Skeletal muscle satellite cell (primary cell): ENCODE measurements at regions not wholly inside any gene's neighbourhood (a gene's known extent, or its start where the extent isn't known, plus 50 kb on each side); places are given as distances from the start of the nearest gene placed in this dataset.
"Not testable (repeated sequence)": the region's sequence is repeated elsewhere in the genome, so short reads cannot be mapped to it uniquely, and the experiment has no call there.

Source experiments
- H3K27me3 ChIP-seq: 2 replicates; pipeline ENCODE4 v1.7.0; 2013; ENCODE audit warnings: low read length; ENCODE audit not compliant: control insufficient read depth, insufficient read depth
- H3K36me3 ChIP-seq: 2 replicates; pipeline ENCODE4 v1.7.0; 2013; ENCODE audit warnings: mild to moderate bottlenecking, control low read depth, low read length; ENCODE audit not compliant: insufficient read depth
- H3K4me1 ChIP-seq: 2 replicates; pipeline ENCODE4 v1.7.0; 2013; ENCODE audit warnings: low read length; ENCODE audit not compliant: control insufficient read depth, insufficient read depth
- H3K4me2 ChIP-seq: 2 replicates; pipeline ENCODE4 v1.7.0; 2013; ENCODE audit warnings: mild to moderate bottlenecking, low read length
- H3K4me3 ChIP-seq: 2 replicates; pipeline ENCODE4 v1.7.0; 2013; ENCODE audit warnings: low read length
- H3K9ac ChIP-seq: 2 replicates; pipeline ENCODE4 v1.7.0; 2013; ENCODE audit warnings: mild to moderate bottlenecking, low read depth, low read length, moderate library complexity
- H3K9me3 ChIP-seq: replicated peaks from 2 replicates; pipeline ENCODE4 v1.7.0; 2013; ENCODE audit warnings: mild to moderate bottlenecking, control low read depth, low read length

GRCh38 chr5:2156358-2157059 lies 273.8 kb upstream of the IRX4 start:
- no peak overlapping the region for H3K9ac ChIP-seq
- H3K4me2 ChIP-seq = no peak overlapping the region
- H3K4me3 ChIP-seq = no peak overlapping the region
- H3K27me3 ChIP-seq = peaks cover 3% of the 10 kb centered on the region
- H3K36me3 ChIP-seq = no peaks in the 10 kb centered on the region
- no peaks in the 10 kb centered on the region for H3K4me1 ChIP-seq
- H3K9me3 ChIP-seq = no peaks in the 10 kb centered on the region

GRCh38 chr5:2155556-2155955 lies 272.8 kb upstream of the IRX4 start:
- Histone ChIP-seq H3K27me3 (peaks cover 3% of the 10 kb centered on the region), H3K4me1 (no peaks in the 10 kb centered on the region), H3K4me2 (no peak overlapping the region), H3K36me3 (no peaks in the 10 kb centered on the region), H3K9ac (no peak overlapping the region), H3K4me3 (no peak overlapping the region), H3K9me3 (no peaks in the 10 kb centered on the region)

- H3K27me3 ChIP-seq = peaks cover under 1% of the 10 kb centered on the region
- H3K9me3 ChIP-seq = no peaks in the 10 kb centered on the region
- no peaks in the 10 kb centered on the region for H3K36me3 ChIP-seq
- no peak overlapping the region for H3K4me2 ChIP-seq
- no peak overlapping the region for H3K9ac ChIP-seq
- peaks cover 15% of the 10 kb centered on the region for H3K4me1 ChIP-seq
- no peak overlapping the region for H3K4me3 ChIP-seq
Measured at GRCh38 chr5:2153802-2154201, 271.1 kb upstream of the IRX4 start.

GRCh38 chr5:2153350-2153749 lies 270.6 kb upstream of the IRX4 start:
- Histone ChIP-seq H3K4me3 (no peak overlapping the region), H3K9ac (no peak overlapping the region), H3K4me2 (no peak overlapping the region), H3K36me3 (no peaks in the 10 kb centered on the region), H3K4me1 (peaks cover 19% of the 10 kb centered on the region), H3K27me3 (no peaks in the 10 kb centered on the region), H3K9me3 (no peaks in the 10 kb centered on the region)

- H3K4me1 ChIP-seq = peaks cover 21% of the 10 kb centered on the region
- not testable (repeated sequence) for H3K9ac ChIP-seq, H3K4me3 ChIP-seq, H3K9me3 ChIP-seq, H3K4me2 ChIP-seq, H3K36me3 ChIP-seq, H3K27me3 ChIP-seq
Measured at GRCh38 chr5:2151301-2151888, 268.7 kb upstream of the IRX4 start.

- no peaks in the 10 kb centered on the region for H3K27me3 ChIP-seq
- peaks cover 21% of the 10 kb centered on the region for H3K4me1 ChIP-seq
- H3K9me3 ChIP-seq = peaks cover 3% of the 10 kb centered on the region
- H3K36me3 ChIP-seq = no peaks in the 10 kb centered on the region
- peak overlapping the region; percentile 49 for H3K4me3 ChIP-seq
- H3K9ac ChIP-seq = peak overlapping the region; percentile 63
- H3K4me2 ChIP-seq = peak overlapping the region; percentile 77
Measured at GRCh38 chr5:2149195-2149539, 266.4 kb upstream of the IRX4 start.

GRCh38 chr5:2148312-2149194 lies 265.8 kb upstream of the IRX4 start:
- H3K4me2 ChIP-seq = peak overlapping the region; percentile 77
- no peaks in the 10 kb centered on the region for H3K36me3 ChIP-seq
- H3K27me3 ChIP-seq = no peaks in the 10 kb centered on the region
- H3K4me1 ChIP-seq = peaks cover 21% of the 10 kb centered on the region
- peak overlapping the region; percentile 49 for H3K4me3 ChIP-seq
- peaks cover 4% of the 10 kb centered on the region for H3K9me3 ChIP-seq
- H3K9ac ChIP-seq = peak overlapping the region; percentile 48

GRCh38 chr5:2147504-2148311 lies 265.0 kb upstream of the IRX4 start:
- H3K4me2 ChIP-seq = no peak overlapping the region
- peaks cover 4% of the 10 kb centered on the region for H3K9me3 ChIP-seq
- no peak overlapping the region for H3K4me3 ChIP-seq
- H3K36me3 ChIP-seq = no peaks in the 10 kb centered on the region
- no peaks in the 10 kb centered on the region for H3K27me3 ChIP-seq
- H3K9ac ChIP-seq = no peak overlapping the region
- H3K4me1 ChIP-seq = peaks cover 21% of the 10 kb centered on the region

GRCh38 chr5:2143646-2144353 lies 261.1 kb upstream of the IRX4 start:
- H3K4me1 ChIP-seq = peaks cover 7% of the 10 kb centered on the region
- H3K4me3 ChIP-seq = no peak overlapping the region
- H3K27me3 ChIP-seq = no peaks in the 10 kb centered on the region
- H3K9me3 ChIP-seq = peaks cover 4% of the 10 kb centered on the region
- H3K4me2 ChIP-seq = no peak overlapping the region
- H3K9ac ChIP-seq = no peak overlapping the region
- no peaks in the 10 kb centered on the region for H3K36me3 ChIP-seq

- no peak overlapping the region for H3K9ac ChIP-seq
- no peak overlapping the region for H3K4me2 ChIP-seq
- peaks cover 4% of the 10 kb centered on the region for H3K9me3 ChIP-seq
- H3K4me1 ChIP-seq = no peaks in the 10 kb centered on the region
- no peaks in the 10 kb centered on the region for H3K27me3 ChIP-seq
- H3K36me3 ChIP-seq = no peaks in the 10 kb centered on the region
- H3K4me3 ChIP-seq = no peak overlapping the region
Measured at GRCh38 chr5:2143088-2143487, 260.4 kb upstream of the IRX4 start.
